ENCODE measurements at regions not wholly inside any gene's neighbourhood (a gene's known extent, or its start where the extent isn't known, plus 50 kb on each side); places are given as distances from the start of the nearest gene placed in this dataset.

DNA sequence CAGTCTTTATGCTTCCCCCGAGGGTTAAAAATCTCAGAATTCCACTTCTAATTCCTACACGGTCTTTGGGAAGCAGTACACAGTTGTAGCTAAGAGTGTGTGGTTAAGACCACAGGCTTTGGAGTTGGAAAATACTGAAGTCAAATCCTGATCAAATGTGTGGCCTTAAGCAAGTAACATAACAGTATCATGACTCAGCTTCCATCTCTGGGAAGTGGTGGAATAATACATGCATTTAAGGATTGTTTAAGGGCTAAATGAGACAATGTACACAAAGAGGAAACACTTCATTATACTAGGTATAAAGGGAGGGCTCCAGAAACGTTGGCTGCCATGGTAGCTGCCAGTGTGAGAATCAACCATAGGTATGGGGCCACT lies 71.5 kb downstream of the FAT3 start (continued):
- TF ChIP-seq ZNF740 (CRISPR knock-in tag; IDR thresholded peaks at IDR 0.05) (no peak), ZNF740 (tag; IDR thresholded peaks at IDR 0.05) (no peak), ZNF232 (CRISPR knock-in tag; IDR thresholded peaks at IDR 0.05) (no peak), ATF6 (CRISPR knock-in tag; IDR thresholded peaks at IDR 0.05) (no peak), ZSCAN32 (CRISPR knock-in tag; IDR thresholded peaks at IDR 0.05) (no peak), EHMT2 (IDR thresholded peaks at IDR 0.05) (no peak), MTA2 (IDR thresholded peaks at IDR 0.05; ENCODE audit: low read depth) (no peak), NONO (IDR thresholded peaks at IDR 0.05; ENCODE audit: low read depth in 2 of 2, low read length in 1 of 2) (no peak), MCM7 (IDR thresholded peaks at IDR 0.05) (no peak), SNIP1 (IDR thresholded peaks at IDR 0.05; ENCODE audit: low read depth) (no peak)
- TF ChIP-seq, protein P1, sequence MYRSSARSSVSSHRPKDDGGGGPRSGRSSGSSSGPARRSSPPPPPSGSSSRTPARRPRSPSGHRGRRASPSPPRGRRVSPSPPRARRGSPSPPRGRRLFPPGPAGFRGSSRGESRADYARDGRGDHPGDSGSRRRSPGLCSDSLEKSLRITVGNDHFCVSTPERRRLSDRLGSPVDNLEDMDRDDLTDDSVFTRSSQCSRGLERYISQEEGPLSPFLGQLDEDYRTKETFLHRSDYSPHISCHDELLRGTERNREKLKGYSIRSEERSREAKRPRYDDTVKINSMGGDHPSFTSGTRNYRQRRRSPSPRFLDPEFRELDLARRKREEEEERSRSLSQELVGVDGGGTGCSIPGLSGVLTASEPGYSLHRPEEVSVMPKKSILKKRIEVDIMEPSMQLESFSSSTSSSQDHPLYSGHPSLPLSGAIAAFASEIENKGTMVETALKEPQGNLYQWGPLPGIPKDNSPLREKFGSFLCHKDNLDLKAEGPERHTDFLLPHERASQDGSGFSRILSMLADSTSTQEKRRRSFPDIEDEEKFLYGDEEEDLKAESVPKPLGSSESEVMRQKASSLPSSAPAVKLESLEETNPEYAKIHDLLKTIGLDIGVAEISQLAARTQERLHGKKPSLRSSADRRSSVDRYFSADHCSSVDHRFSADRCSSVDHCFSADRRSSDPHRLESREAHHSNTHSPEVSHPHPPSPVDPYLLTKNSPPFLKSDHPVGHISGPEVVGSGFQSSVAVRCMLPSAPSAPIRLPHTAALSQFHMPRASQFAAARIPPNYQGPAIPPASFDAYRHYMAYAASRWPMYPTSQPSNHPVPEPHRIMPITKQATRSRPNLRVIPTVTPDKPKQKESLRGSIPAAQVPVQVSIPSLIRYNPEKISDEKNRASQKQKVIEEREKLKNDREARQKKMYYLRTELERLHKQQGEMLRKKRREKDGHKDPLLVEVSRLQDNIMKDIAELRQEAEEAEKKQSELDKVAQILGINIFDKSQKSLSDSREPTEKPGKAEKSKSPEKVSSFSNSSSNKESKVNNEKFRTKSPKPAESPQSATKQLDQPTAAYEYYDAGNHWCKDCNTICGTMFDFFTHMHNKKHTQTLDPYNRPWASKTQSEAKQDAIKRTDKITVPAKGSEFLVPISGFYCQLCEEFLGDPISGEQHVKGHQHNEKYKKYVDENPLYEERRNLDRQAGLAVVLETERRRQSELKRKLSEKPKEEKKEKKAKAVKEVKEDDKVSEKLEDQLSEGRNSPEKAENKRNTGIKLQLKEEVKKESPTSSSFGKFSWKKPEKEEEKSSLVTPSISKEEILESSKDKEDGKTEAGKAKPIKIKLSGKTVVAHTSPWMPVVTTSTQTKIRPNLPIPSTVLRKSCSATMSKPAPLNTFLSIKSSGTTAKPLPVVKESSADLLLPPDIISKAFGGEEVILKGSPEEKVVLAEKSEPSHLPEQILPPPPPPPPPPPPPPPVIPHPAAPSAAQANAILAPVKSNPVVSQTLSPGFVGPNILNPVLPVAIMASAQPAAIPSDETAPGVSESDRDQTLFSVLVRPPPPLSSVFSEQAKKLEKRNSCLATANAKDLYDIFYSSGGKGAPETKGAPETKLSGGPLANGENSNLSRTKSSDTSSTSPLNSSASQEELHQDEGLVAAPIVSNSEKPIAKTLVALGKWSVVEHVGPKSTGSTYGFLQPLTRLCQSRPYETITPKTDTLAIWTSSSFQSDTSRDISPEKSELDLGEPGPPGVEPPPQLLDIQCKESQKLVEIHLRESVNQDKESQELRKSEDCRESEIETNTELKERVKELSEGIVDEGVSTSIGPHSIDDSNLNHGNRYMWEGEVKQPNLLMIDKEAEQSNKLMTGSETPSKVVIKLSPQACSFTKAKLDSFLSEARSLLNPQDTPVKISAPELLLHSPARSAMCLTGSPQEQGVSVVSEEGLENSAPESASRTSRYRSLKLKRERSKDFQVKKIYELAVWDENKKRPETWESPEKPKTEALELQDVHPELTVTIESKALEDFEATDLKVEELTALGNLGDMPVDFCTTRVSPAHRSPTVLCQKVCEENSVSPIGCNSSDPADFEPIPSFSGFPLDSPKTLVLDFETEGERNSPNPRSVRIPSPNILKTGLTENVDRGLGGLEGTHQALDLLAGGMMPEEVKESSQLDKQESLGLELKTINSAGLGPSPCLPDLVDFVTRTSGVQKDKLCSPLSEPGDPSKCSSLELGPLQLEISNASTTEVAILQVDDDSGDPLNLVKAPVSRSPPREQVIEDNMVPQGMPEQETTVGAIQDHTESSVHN (IDR thresholded peaks at IDR 0.05; ENCODE audit: borderline replicate concordance in 1 of 2, low read depth in 1 of 2) = no peak

Measured in K562 (cell line).